Caco-2 (cell line): ENCODE measurements at regions not wholly inside any gene's neighbourhood (a gene's known extent, or its start where the extent isn't known, plus 50 kb on each side); places are given as distances from the start of the nearest gene placed in this dataset.

Experiments
- BruUV-seq: library from RNA; stranded (reverse); fragments of 400-500 nt; replicated peaks from 2 replicates; lab custom pipeline; 2021; lab: Mats Ljungman, UMichigan
- CTCF ChIA-PET: fragments of 300-600 bp; sonication (Branson Sonifier 250); formaldehyde crosslinking; loops from one replicate; lab custom pipeline; 2022; ENCODE audit warnings: antibody characterized with exemption; lab: Charles Lee
- POLR2A ChIA-PET: fragments of 300-600 bp; sonication (Branson Sonifier 250); formaldehyde crosslinking; loops from one replicate; lab custom pipeline; 2022; ENCODE audit warnings: antibody characterized with exemption; lab: Charles Lee
- DNase-seq, 2 experiments: peaks; one replicate each; pipeline versions ENCODE4 v3.0.0 to v3.0.0-alpha.2; 2020 to 2022
- H3K27me3 ChIP-seq: replicated peaks from 2 replicates; pipeline ENCODE4 v1.6.0; 2011; ENCODE audit warnings: low read length; ENCODE audit not compliant: control insufficient read depth, insufficient read depth
- H3K36me3 ChIP-seq: 2 replicates; pipeline ENCODE4 v1.5.1; 2011; ENCODE audit warnings: low read length; ENCODE audit not compliant: control insufficient read depth, insufficient read depth
- H3K4me1 ChIP-seq: fragments of 250-450 bp; sonication (Bioruptor Pico); 2 replicates; pipeline ENCODE4 v1.5.1; 2020; ENCODE audit warnings: mild to moderate bottlenecking
- H3K4me3 ChIP-seq: 2 replicates; pipeline ENCODE4 v1.5.1; 2011; ENCODE audit warnings: low read depth, mild to moderate bottlenecking, control low read depth, low read length
- H3K9me3 ChIP-seq: fragments of 250-450 bp; sonication (Bioruptor Pico); 2 replicates; pipeline ENCODE4 v1.5.1; 2020; ENCODE audit warnings: mild to moderate bottlenecking, moderate library complexity
- H3K27ac Mint-ChIP-seq: one replicate; pipeline ENCODE4 v1.8.0; 2022; ENCODE audit warnings: mixed read lengths; ENCODE audit not compliant: unreplicated experiment
- H3K27me3 Mint-ChIP-seq: one replicate; pipeline ENCODE4 v1.8.0; 2022; ENCODE audit warnings: mixed read lengths; ENCODE audit not compliant: insufficient read depth, unreplicated experiment
- H3K36me3 Mint-ChIP-seq: one replicate; pipeline ENCODE4 v1.8.0; 2022; ENCODE audit warnings: mild to moderate bottlenecking, mixed read lengths; ENCODE audit not compliant: insufficient read depth, unreplicated experiment
- H3K4me1 Mint-ChIP-seq: one replicate; pipeline ENCODE4 v1.8.0; 2022; ENCODE audit warnings: low read depth, mixed read lengths; ENCODE audit not compliant: unreplicated experiment
- H3K4me3 Mint-ChIP-seq: one replicate; pipeline ENCODE4 v1.8.0; 2022; ENCODE audit warnings: mild to moderate bottlenecking, moderate library complexity, mixed read lengths; ENCODE audit not compliant: unreplicated experiment
- H3K9me3 Mint-ChIP-seq: one replicate; pipeline ENCODE4 v1.8.0; 2022; ENCODE audit warnings: mixed read lengths; ENCODE audit not compliant: unreplicated experiment
- intact Hi-C: fragments of 100-400 bp; cut with micrococcal nuclease; formaldehyde crosslinking; loops from one replicate; pipeline ENCODE4 v1.10.0; 2022; ENCODE audit not compliant: unreplicated experiment
- TF ChIP-seq, protein P1 (sequence below), 2 experiments: fragments of 200-600 bp in 1 of 2; IDR thresholded peaks; 1 replicate in 1 of 2; 2 replicates in 1 of 2; pipeline versions ENCODE4 v1.5.1 to v1.8.0; 2011 to 2022; ENCODE audit warnings: antibody characterized with exemption in 1 of 2, control low read depth in 1 of 2, inconsistent platforms in 1 of 2, low read depth in 1 of 2, low read length in 1 of 2, mild to moderate bottlenecking in 1 of 2, moderate library complexity in 1 of 2; ENCODE audit not compliant: insufficient read depth in 1 of 2, severe bottlenecking in 1 of 2, unreplicated experiment in 1 of 2

DNA sequence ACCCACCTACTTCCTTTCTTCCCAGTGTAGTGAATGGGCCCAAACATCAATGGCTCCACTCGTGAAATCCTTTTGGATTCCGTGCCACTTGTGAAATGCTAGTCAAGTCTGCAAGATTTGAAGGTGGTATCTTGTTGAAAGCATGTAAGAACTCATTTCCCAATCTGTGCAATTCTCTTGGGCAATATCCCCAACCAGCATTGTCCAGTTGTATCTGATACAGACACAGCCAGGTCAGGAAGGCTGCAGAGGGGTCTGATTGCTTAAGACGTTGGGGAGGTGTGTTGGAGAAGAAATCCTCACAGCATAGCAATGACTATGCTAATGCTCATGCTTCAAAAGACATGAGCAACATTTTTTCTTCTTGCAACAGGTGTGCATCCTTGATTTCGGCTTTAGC, 164.8 kb downstream of the VEGFC start:
- Mint-ChIP-seq H3K4me3 (no peak overlapping the region), H3K36me3 (no peaks in the 10 kb centered on the region), H3K4me1 (no peaks in the 10 kb centered on the region), H3K27me3 (no peaks in the 10 kb centered on the region), H3K9me3 (no peaks in the 10 kb centered on the region), H3K27ac (no peak overlapping the region)
- H3K4me1 ChIP-seq, result no peaks in the 10 kb centered on the region
- no peak overlapping the region for H3K4me3 ChIP-seq
- intact Hi-C loops, result no loop called here
- no TSS peak for BruUV-seq
- POLR2A ChIA-PET, result no interaction called here
- H3K27me3 ChIP-seq, result no peaks in the 10 kb centered on the region
- H3K9me3 ChIP-seq, result no peaks in the 10 kb centered on the region
- CTCF ChIA-PET, result no interaction called here
- H3K36me3 ChIP-seq, result no peaks in the 10 kb centered on the region
- no peak for DNase-seq
- TF ChIP-seq, protein P1, sequence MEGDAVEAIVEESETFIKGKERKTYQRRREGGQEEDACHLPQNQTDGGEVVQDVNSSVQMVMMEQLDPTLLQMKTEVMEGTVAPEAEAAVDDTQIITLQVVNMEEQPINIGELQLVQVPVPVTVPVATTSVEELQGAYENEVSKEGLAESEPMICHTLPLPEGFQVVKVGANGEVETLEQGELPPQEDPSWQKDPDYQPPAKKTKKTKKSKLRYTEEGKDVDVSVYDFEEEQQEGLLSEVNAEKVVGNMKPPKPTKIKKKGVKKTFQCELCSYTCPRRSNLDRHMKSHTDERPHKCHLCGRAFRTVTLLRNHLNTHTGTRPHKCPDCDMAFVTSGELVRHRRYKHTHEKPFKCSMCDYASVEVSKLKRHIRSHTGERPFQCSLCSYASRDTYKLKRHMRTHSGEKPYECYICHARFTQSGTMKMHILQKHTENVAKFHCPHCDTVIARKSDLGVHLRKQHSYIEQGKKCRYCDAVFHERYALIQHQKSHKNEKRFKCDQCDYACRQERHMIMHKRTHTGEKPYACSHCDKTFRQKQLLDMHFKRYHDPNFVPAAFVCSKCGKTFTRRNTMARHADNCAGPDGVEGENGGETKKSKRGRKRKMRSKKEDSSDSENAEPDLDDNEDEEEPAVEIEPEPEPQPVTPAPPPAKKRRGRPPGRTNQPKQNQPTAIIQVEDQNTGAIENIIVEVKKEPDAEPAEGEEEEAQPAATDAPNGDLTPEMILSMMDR (IDR thresholded peaks at IDR 0.05; ENCODE audit: insufficient read depth in 1 of 2, low read depth in 1 of 2, low read length in 1 of 2, severe bottlenecking in 1 of 2, unreplicated experiment in 1 of 2), result no peak

DNA sequence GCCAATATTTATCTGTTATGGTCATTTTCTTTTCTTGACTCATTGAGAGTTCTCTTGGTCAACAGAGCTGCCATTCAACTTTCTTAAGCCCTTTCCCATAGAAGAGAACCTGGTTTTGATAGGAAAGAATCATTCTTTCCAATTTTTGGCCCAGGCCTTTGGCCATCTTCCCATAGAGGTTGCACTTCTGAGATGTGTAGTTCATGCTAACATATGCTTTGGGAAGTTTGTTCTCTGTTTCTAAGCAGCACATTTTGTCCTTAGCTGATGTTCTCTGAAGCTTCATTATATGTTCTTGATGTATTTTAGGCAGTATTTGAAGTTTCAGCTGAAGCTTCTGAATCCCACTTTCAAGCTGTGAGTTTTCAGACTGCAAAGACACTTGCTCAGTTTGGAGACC, 161.1 kb downstream of the VEGFC start:
- Mint-ChIP-seq H3K4me1 (no peaks in the 10 kb centered on the region), H3K27me3 (no peaks in the 10 kb centered on the region), H3K4me3 (no peak overlapping the region), H3K36me3 (no peaks in the 10 kb centered on the region), H3K9me3 (no peaks in the 10 kb centered on the region), H3K27ac (no peak overlapping the region)
- H3K4me3 ChIP-seq, result no peak overlapping the region
- POLR2A ChIA-PET, result no interaction called here
- no peaks in the 10 kb centered on the region for H3K4me1 ChIP-seq
- TF ChIP-seq, protein P1 (IDR thresholded peaks at IDR 0.05; ENCODE audit: insufficient read depth in 1 of 2, low read depth in 1 of 2, low read length in 1 of 2, severe bottlenecking in 1 of 2, unreplicated experiment in 1 of 2), result no peak
- DNase-seq, result no peak
- intact Hi-C loops, result no loop called here
- H3K36me3 ChIP-seq, result no peaks in the 10 kb centered on the region
- CTCF ChIA-PET, result no interaction called here
- no TSS peak for BruUV-seq
- no peaks in the 10 kb centered on the region for H3K9me3 ChIP-seq
- H3K27me3 ChIP-seq, result no peaks in the 10 kb centered on the region
